ENCODE measurements at regions not wholly inside any gene's neighbourhood (a gene's known extent, or its start where the extent isn't known, plus 50 kb on each side); places are given as distances from the start of the nearest gene placed in this dataset.

DNA sequence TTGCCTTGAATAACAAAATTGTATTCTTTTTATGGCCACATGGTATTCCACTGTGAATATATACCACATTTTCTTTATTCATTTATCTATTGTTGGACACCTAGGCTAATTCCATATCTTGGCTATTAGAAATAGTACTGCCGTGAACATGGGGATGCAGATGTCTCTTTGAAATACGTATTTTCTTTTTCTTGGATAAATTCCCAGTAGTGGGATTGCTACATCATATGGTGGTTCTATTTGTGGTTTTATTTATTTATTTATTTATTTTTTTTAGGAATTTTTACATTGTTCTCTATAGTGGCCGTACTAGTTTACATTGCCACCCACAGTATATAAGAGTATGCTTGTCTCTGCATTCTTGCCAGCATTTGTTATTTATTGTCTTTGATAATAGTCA, 679.8 kb upstream of the NRXN1 start:
- Histone ChIP-seq H3K36me3 (ENCODE audit: control insufficient read depth in 2 of 2, insufficient read depth in 1 of 2, low read length in 2 of 2) (no peaks in the 10 kb centered on the region), H3K9me3 (ENCODE audit: control insufficient read depth, insufficient read depth, low read depth, low read length) (no peaks in the 10 kb centered on the region), H3K4me1 (ENCODE audit: control insufficient read depth, insufficient read depth, low read length) (no peaks in the 10 kb centered on the region), H3K27ac (ENCODE audit: extremely low read depth, low read depth, low read length) (no peak overlapping the region), H3K4me3 (ENCODE audit: low read depth, low read length) (no peak overlapping the region)
- ChIA-PET CTCF (interaction anchor here (0.6 kb wide), 1 partner anchor 1170 kb away, joined by 3 read pairs; no protein-coding TSS in a partner anchor), POLR2A (no interaction called here)
- TF ChIP-seq, protein P1, sequence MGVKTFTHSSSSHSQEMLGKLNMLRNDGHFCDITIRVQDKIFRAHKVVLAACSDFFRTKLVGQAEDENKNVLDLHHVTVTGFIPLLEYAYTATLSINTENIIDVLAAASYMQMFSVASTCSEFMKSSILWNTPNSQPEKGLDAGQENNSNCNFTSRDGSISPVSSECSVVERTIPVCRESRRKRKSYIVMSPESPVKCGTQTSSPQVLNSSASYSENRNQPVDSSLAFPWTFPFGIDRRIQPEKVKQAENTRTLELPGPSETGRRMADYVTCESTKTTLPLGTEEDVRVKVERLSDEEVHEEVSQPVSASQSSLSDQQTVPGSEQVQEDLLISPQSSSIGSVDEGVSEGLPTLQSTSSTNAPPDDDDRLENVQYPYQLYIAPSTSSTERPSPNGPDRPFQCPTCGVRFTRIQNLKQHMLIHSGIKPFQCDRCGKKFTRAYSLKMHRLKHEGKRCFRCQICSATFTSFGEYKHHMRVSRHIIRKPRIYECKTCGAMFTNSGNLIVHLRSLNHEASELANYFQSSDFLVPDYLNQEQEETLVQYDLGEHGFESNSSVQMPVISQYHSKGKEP (tag by site-specific recombination; IDR thresholded peaks at IDR 0.05): no peak
- TF ChIP-seq PBX3 (CRISPR knock-in tag; IDR thresholded peaks at IDR 0.05) (no peak), FEZF1 (tag by site-specific recombination; IDR thresholded peaks at IDR 0.05) (no peak), ZNF391 (tag by site-specific recombination; IDR thresholded peaks at IDR 0.05; ENCODE audit: borderline replicate concordance, low read depth) (no peak), ZNF660 (tag by site-specific recombination; IDR thresholded peaks at IDR 0.05) (no peak)
- TF ChIP-seq, protein P2, sequence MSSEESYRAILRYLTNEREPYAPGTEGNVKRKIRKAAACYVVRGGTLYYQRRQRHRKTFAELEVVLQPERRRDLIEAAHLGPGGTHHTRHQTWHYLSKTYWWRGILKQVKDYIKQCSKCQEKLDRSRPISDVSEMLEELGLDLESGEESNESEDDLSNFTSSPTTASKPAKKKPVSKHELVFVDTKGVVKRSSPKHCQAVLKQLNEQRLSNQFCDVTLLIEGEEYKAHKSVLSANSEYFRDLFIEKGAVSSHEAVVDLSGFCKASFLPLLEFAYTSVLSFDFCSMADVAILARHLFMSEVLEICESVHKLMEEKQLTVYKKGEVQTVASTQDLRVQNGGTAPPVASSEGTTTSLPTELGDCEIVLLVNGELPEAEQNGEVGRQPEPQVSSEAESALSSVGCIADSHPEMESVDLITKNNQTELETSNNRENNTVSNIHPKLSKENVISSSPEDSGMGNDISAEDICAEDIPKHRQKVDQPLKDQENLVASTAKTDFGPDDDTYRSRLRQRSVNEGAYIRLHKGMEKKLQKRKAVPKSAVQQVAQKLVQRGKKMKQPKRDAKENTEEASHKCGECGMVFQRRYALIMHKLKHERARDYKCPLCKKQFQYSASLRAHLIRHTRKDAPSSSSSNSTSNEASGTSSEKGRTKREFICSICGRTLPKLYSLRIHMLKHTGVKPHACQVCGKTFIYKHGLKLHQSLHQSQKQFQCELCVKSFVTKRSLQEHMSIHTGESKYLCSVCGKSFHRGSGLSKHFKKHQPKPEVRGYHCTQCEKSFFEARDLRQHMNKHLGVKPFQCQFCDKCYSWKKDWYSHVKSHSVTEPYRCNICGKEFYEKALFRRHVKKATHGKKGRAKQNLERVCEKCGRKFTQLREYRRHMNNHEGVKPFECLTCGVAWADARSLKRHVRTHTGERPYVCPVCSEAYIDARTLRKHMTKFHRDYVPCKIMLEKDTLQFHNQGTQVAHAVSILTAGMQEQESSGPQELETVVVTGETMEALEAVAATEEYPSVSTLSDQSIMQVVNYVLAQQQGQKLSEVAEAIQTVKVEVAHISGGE (tag by site-specific recombination; conservative IDR thresholded peaks at IDR 0.05; ENCODE audit: low read depth): no peak

GRCh38 chr2:51710222-51710621, 678.3 kb upstream of the NRXN1 start:
- Histone ChIP-seq H3K4me3 (ENCODE audit: low read depth, low read length) (no peak overlapping the region), H3K9me3 (ENCODE audit: control insufficient read depth, insufficient read depth, low read depth, low read length) (no peaks in the 10 kb centered on the region), H3K27ac (ENCODE audit: extremely low read depth, low read depth, low read length) (no peak overlapping the region), H3K36me3 (ENCODE audit: control insufficient read depth in 2 of 2, insufficient read depth in 1 of 2, low read length in 2 of 2) (no peaks in the 10 kb centered on the region), H3K4me1 (ENCODE audit: control insufficient read depth, insufficient read depth, low read length) (no peaks in the 10 kb centered on the region)
- no peak for TF ChIP-seq ZNF18 (tag by site-specific recombination; IDR thresholded peaks at IDR 0.05)
- no peak for TF ChIP-seq ZNF654 (tag by site-specific recombination; IDR thresholded peaks at IDR 0.05; ENCODE audit: low read depth)
- no peak for TF ChIP-seq ZNF580 (tag by site-specific recombination; IDR thresholded peaks at IDR 0.05)
- no peak for TF ChIP-seq RBAK (tag by site-specific recombination; IDR thresholded peaks at IDR 0.05)
- no peak for TF ChIP-seq ZNF776 (tag by site-specific recombination; IDR thresholded peaks at IDR 0.05; ENCODE audit: borderline replicate concordance)
- ChIA-PET CTCF (interaction anchor here (0.6 to 0.7 kb wide), 2 partner anchors 17 to 1172 kb away, joined by 3 read pairs; no protein-coding TSS in a partner anchor), POLR2A (no interaction called here)

DNA sequence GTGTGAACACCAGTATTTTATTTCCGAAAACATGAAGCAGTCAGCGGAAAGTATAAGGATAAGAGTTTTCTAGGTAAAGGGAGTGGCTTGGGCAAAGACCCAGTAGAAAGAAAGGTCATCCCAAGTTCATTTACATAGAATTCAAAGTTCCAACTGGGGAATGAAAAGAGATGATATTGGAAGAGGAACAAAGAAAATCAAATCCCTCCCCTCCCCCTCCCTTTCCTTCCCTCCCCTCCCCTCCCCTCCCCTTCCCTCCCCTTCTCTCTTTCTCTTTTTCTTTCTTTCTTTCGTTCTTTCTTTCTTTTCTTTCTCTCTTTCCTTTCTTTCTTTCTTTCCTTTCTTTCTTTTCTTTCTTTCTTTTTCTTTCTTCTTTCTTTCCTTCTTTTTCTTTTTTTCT, 675.7 kb upstream of the NRXN1 start:
- no peak for TF ChIP-seq ZNF558 (tag by site-specific recombination; IDR thresholded peaks at IDR 0.05)
- TF ChIP-seq ZNF658 (tag by site-specific recombination; IDR thresholded peaks at IDR 0.05): no peak
- no peak for TF ChIP-seq ZNF354C (tag by site-specific recombination; IDR thresholded peaks at IDR 0.05; ENCODE audit: borderline replicate concordance, low read depth)
- TF ChIP-seq ZNF776 (tag by site-specific recombination; IDR thresholded peaks at IDR 0.05; ENCODE audit: borderline replicate concordance): no peak
- no peak for TF ChIP-seq OVOL3 (tag by site-specific recombination; IDR thresholded peaks at IDR 0.05)
- TF ChIP-seq ZNF548 (tag by site-specific recombination; IDR thresholded peaks at IDR 0.05): no peak
- TF ChIP-seq ZFP41 (tag by site-specific recombination; IDR thresholded peaks at IDR 0.05; ENCODE audit: borderline replicate concordance): no peak
- no peak for TF ChIP-seq SP3 (tag by site-specific recombination; IDR thresholded peaks at IDR 0.05)
- ChIA-PET POLR2A (no interaction called here), CTCF (no interaction called here)
- no peaks in the 10 kb centered on the region for H3K9me3 ChIP-seq (ENCODE audit: control insufficient read depth, insufficient read depth, low read depth, low read length)
- no peaks in the 10 kb centered on the region for H3K36me3 ChIP-seq (ENCODE audit: control insufficient read depth in 2 of 2, insufficient read depth in 1 of 2, low read length in 2 of 2)
- no peak overlapping the region for H3K27ac ChIP-seq (ENCODE audit: extremely low read depth, low read depth, low read length)
- no peak overlapping the region for H3K4me3 ChIP-seq (ENCODE audit: low read depth, low read length)
- H3K4me1 ChIP-seq (ENCODE audit: control insufficient read depth, insufficient read depth, low read length): no peaks in the 10 kb centered on the region
